Stimulated activated CD4-positive, alpha-beta T cell treated with anti-CD3 and anti-CD28 coated beads, Interleukin-4, amount 100 ng/mL, for 24 hours (primary cell): ENCODE measurements at regions not wholly inside any gene's neighbourhood (a gene's known extent, or its start where the extent isn't known, plus 50 kb on each side); places are given as distances from the start of the nearest gene placed in this dataset.
"Not testable (repeated sequence)": the region's sequence is repeated elsewhere in the genome, so short reads cannot be mapped to it uniquely, and the experiment has no call there.

Experiments
- DNase-seq: peaks from one replicate; pipeline ENCODE4 v3.0.0-alpha.2; 2020

GRCh38 chr2:17355608-17356329, 162.5 kb downstream of the RAD51AP2 start:
- DNase-seq: no peak

DNA sequence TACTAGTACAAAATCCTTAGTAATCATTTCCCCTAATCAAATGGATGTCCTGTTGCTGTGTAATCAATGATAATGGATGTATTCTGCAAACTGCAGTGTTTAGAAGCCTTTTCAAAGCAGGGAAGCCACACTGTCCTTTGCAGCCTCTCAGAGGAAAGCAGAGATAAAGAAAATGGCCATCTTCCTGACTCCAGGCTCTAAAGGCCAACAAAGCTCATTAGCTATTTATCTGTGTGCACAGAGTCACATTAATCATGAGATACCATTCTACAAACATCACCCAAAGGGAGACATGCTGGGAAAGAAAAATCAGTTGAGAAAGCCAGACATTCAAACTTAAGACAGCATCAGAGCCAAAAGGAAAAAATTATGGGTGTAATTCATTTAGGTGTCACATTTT, 165.0 kb downstream of the RAD51AP2 start:
- no peak for DNase-seq

DNA sequence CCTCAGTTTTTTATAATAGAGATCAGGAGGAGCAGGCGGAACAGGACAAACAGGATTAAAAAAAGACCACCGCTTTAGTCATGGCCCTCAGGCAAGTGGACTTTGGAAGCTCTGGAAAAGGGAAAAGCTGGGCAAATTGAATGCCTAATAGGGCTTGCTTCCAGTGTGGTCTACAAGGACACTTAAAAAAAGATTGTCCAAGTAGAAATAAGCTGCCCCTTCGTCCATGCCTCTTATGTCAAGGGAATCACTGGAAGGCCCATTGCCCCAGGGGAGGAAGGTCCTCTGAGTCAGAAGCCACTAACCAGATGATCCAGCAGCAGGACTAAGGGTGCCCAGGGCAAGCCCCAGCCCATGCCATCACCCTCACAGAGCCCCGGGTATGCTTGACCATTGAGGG, 175.5 kb downstream of the RAD51AP2 start:
- DNase-seq: not testable (repeated sequence)

DNA sequence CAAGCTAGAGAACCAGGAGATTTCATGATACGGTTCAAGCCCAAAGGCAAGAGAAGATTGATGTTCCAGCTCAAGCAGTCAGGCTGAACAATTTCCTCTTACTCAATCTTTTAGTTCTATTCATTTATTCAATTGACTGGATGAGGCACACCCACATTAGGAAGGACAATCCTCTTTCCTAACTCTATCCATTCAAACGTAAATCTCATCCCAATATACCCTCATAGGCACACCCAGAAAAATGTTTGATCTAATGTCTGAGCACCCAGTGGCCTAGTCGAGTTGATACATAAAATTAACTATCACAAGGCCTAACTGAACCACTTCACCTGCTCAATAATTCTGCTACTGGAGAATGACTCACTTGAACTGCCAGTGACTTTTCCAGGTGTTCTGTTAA, 180.7 kb downstream of the RAD51AP2 start:
- DNase-seq: no peak

DNA sequence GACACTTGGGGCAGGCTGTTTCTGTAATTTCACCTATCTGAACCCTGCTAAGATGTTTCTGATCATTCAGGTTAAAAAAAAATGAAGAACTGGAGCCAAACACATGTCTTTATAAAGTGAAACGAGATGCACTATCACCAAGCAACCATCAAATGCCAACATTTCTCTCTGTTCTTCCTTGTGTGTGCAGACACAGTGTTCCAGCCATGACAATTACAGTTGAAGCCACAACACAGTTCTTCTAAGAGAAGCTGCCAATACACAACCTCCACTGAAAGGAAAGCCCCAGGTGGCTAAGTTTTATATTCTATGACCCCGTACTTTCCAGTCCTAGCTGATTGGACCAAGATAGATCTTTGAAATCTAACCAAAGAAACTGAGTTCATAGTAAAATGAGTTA, 181.8 kb downstream of the RAD51AP2 start:
- no peak for DNase-seq

GRCh38 chr2:17334300-17334699, 183.9 kb downstream of the RAD51AP2 start:
- DNase-seq: no peak

- no peak for DNase-seq
Observed at GRCh38 chr2:17331636-17332035, 186.6 kb downstream of the RAD51AP2 start.

DNA sequence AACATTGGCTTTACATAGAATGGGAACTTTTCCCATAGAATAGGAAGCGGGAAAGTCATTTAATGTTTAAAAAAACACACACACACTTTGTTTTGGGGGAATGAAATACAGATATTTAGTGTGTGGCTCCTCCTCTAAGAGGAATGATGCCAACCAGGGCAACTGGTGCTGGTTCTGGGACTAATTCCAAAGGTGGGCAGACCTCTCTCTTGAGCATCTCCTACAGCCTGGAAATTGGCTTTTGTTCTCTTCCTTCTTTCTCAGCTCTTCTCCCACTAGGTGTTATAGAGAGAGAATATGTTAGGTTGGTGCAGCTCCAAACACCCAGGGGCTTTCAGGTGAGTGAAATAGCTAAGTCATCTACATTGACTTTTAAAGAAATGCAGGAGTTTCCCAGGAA, 190.1 kb downstream of the RAD51AP2 start:
- DNase-seq: no peak

DNA sequence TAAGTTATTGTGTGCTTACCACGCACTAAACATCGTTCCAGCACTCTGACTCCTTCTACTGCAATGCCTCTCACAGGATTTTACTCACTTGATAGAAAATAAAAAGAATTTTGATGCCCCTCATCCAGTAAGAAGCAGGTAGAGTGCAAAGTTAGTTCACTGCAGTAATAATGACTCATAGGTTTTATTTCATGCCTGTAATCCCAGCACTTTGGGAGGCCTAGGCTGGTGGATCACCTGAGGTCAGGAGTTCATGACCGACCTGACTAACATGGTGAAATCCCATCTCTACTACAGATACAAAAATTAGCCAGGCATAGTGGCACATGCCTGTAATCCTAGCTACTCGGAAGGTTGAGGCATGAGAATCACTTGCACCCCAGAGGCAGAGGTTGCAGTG, 190.6 kb downstream of the RAD51AP2 start:
- no peak for DNase-seq

GRCh38 chr2:17326717-17327116, 191.5 kb downstream of the RAD51AP2 start:
- no peak for DNase-seq

DNA sequence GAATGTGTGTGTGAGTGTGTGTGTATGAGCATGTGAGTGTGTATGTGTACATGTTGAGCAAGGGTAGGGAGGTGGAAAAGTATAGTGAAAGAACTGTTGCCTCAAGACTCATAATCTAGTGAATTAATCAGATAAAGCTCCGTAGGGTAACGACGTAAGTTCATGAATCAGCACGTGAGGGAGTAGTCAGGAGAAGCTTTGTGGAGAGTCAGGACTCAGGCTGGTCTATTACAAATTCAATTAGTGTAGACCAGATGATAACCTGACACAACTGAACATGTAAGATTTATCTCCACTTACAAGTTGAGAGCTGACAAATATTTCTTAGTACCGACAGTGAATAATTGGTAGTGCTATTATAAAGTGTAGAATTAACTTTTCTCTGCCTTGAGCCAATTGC, 194.5 kb downstream of the RAD51AP2 start:
- DNase-seq: no peak

GRCh38 chr2:17322461-17322860, 195.8 kb downstream of the RAD51AP2 start:
- no peak for DNase-seq

DNA sequence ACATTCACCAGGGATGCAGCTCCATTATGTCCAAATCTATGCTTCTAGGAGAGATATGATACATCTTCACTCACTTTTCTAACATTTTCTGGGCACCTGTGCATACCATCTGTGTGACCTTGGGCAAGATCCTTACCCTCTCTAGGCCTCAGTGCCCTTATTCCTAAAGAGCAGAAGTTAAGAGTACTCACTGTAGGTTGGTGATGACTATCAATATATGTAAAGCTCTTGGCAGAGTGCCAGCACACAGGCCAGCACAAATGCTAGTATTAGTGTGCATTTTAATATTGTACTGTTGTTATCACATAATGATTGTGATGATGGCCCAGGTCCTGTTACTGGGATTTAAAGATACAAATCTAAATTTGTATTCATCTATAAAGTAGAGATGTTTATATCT, 199.2 kb downstream of the RAD51AP2 start:
- DNase-seq: no peak

- no peak for DNase-seq
Observed at GRCh38 chr2:17318013-17318412, 200.2 kb downstream of the RAD51AP2 start.

GRCh38 chr2:17317439-17317976, 200.7 kb downstream of the RAD51AP2 start:
- DNase-seq: no peak

DNA sequence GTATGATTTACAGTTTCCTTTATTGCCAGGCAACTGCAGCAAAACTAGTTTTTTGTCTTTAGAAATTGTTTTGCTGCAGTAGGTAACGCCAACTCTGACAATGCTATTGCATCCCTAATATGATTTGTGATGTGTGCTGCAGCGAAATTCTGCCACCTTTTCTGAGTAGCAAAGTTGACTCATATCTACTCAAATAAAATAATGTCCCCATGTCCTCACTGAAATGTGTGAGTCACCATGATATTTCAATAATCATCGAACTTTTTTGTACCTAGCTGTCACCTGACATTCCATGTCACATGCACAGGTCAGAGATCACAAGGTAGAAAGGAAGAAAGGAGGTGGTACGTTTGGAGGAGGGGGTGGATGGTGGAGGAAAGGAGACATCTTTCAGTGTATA, 205.0 kb downstream of the RAD51AP2 start:
- DNase-seq: no peak

GRCh38 chr2:17311771-17312511, 206.3 kb downstream of the RAD51AP2 start:
- DNase-seq: no peak

GRCh38 chr2:17311106-17311619, 207.1 kb downstream of the RAD51AP2 start:
- no peak for DNase-seq

DNA sequence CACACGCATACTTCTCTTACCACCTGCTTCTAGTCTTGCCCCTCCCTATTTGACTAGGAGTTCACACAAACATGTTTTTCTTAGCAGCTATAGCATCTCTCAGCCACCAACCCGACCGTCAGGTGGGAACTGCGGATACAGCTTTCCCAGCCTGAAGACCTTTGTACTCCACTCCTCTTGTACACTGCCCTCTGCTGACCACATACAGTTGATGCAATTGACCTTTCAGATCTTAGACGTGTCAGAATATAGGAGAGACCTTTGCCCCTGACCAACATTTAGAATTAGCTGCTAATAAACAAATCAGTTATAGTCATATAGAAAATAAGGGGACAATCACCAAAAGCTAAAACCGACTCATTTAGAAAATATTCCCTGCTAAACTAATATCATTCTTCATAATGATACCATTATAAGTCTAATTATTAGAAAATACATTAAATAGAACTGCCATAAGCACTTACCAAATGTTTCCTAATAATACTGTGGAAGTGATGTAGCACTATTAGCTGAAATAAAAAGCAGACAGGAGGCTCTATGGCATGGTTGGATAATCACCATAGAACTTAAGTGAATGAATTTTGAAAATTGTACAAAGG, 208.4 kb downstream of the RAD51AP2 start:
- DNase-seq: no peak

DNA sequence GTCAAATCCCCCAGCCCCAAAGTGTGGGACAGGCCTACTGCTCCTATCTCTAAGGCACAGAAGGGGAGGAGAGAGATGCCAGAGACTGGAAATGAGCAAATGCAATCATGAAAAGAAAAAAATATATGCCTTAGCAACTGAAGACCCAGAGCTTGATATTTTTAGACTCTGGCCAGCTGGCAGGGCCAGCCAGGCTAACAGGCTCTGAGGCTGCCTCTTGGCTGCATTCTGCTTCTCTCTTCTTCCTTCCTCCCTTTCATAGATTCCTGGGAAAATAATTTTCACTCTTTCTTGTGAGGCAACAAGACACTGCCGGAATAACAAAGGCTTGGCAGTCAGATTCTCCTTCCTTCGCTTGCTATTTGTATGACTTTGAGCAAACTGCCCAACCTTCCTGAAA, 209.1 kb downstream of the RAD51AP2 start:
- DNase-seq: no peak

GRCh38 chr2:17306706-17307105, 211.5 kb downstream of the RAD51AP2 start:
- no peak for DNase-seq

DNA sequence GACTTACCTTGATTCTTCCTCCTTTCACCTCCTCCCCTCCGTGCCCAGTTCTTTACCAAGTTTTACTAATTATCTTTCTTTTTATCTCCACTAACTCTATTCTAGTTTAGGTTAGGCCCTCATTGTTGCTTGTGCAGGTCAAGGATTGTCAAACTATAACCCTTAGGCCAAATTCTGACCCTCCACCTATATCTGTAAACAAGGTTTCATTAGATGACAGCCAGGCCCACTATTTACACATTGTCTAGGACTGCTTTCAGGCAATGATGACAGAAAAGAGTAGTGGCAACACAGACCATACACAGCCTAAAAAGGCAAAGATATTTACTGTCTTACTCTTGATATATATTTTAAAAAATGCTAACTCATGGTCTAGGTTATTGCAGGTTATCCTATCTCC, 212.0 kb downstream of the RAD51AP2 start:
- no peak for DNase-seq

DNA sequence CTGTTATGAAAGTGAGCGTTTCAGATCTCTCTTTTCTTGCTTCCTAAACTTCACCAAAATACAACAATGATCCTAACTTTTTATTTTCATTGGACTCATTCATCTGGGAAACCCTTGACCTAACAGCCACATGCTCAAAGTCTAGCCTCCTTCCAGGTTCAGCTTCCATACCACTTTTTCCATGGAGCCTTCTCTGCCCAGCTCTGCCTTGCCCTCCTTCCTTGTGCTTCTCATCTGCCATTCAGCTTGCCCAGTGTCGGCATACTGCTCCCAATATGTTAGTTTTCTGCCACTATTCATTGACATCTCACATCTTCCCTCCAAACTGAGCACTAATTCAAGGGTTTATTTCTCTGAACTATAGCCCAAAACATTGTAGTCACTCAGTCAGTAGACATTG, 214.7 kb downstream of the RAD51AP2 start:
- DNase-seq: no peak

DNA sequence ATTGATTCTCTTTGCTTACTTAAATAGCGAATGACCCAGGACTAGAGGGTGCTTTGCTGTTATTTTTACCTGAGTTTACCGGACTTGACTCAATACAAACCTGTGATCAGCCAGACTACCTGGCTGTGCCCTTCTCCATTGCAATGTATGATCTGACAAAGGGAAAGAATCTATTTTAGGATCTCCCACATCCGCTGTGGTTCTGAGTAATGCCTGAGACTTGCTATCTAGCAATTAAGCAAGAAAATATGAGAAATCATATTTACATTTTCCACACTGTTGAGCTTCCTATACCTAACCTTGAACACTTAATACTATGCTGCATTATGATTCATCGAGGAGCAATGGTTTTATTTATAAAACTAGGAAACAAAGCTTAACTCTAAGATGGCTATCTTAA, 215.2 kb downstream of the RAD51AP2 start:
- no peak for DNase-seq
